GM18858 (cell line): ENCODE measurements at regions not wholly inside any gene's neighbourhood (a gene's known extent, or its start where the extent isn't known, plus 50 kb on each side); places are given as distances from the start of the nearest gene placed in this dataset.
"Not testable (repeated sequence)": the region's sequence is repeated elsewhere in the genome, so short reads cannot be mapped to it uniquely, and the experiment has no call there.

Source experiments
- ATAC-seq: cut with Tn5 transposase; IDR thresholded peaks from one replicate; pipeline ENCODE4 v1.9.1; 2021; ENCODE audit not compliant: unreplicated experiment

- no peak for ATAC-seq
Measured at GRCh38 chr1:166605137-166605536, 234.1 kb upstream of the POGK start.

GRCh38 chr1:166612886-166613285, 226.4 kb upstream of the POGK start:
- no peak for ATAC-seq

GRCh38 chr1:166616206-166616605, 223.1 kb upstream of the POGK start:
- no peak for ATAC-seq

GRCh38 chr1:166626711-166627110, 212.6 kb upstream of the POGK start:
- no peak for ATAC-seq

GRCh38 chr1:166627558-166627957, 211.7 kb upstream of the POGK start:
- no peak for ATAC-seq

GRCh38 chr1:166628259-166628658, 211.0 kb upstream of the POGK start:
- no peak for ATAC-seq

GRCh38 chr1:166629946-166630345, 209.3 kb upstream of the POGK start:
- no peak for ATAC-seq

- ATAC-seq, result no peak
Measured at GRCh38 chr1:166630369-166630768, 208.9 kb upstream of the POGK start.

GRCh38 chr1:166638137-166638536, 201.1 kb upstream of the POGK start:
- ATAC-seq, result no peak

GRCh38 chr1:166657228-166657627, 182.0 kb upstream of the POGK start:
- ATAC-seq, result not testable (repeated sequence)

GRCh38 chr1:166666790-166667189, 172.5 kb upstream of the POGK start:
- not testable (repeated sequence) for ATAC-seq

- not testable (repeated sequence) for ATAC-seq
Measured at GRCh38 chr1:166667600-166667999, 171.7 kb upstream of the POGK start.

- ATAC-seq, result no peak
Measured at GRCh38 chr1:166671627-166672026, 167.6 kb upstream of the POGK start.

GRCh38 chr1:166673722-166674121, 165.6 kb upstream of the POGK start:
- no peak for ATAC-seq

GRCh38 chr1:166675213-166675612, 164.1 kb upstream of the POGK start:
- no peak for ATAC-seq

- ATAC-seq, result no peak
Measured at GRCh38 chr1:166676981-166677380, 162.3 kb upstream of the POGK start.

- no peak for ATAC-seq
Measured at GRCh38 chr1:166679369-166679768, 159.9 kb upstream of the POGK start.

GRCh38 chr1:166682588-166682987, 156.7 kb upstream of the POGK start:
- no peak for ATAC-seq

GRCh38 chr1:166684669-166685068, 154.6 kb upstream of the POGK start:
- ATAC-seq, result not testable (repeated sequence)

- ATAC-seq, result no peak
Measured at GRCh38 chr1:166685200-166685599, 154.1 kb upstream of the POGK start.

GRCh38 chr1:166685891-166686290, 153.4 kb upstream of the POGK start:
- not testable (repeated sequence) for ATAC-seq

GRCh38 chr1:166690596-166690995, 148.7 kb upstream of the POGK start:
- ATAC-seq, result not testable (repeated sequence)

- no peak for ATAC-seq
Measured at GRCh38 chr1:166691476-166691875, 147.8 kb upstream of the POGK start.

- ATAC-seq, result no peak
Measured at GRCh38 chr1:166692346-166692745, 146.9 kb upstream of the POGK start.
